ENCODE measurements at regions not wholly inside any gene's neighbourhood (a gene's known extent, or its start where the extent isn't known, plus 50 kb on each side); places are given as distances from the start of the nearest gene placed in this dataset.

- Histone ChIP-seq H4K5ac (ENCODE audit: low read length) (no peak overlapping the region), H2BK15ac (replicated peaks; ENCODE audit: low read depth) (no peak overlapping the region), H3K18ac (ENCODE audit: low read length) (no peak overlapping the region), H3K56ac (ENCODE audit: low read length) (no peak overlapping the region), H3K27ac (ENCODE audit: low read depth, low read length) (no peak overlapping the region), H3K36me3 (ENCODE audit: control insufficient read depth, insufficient read depth, low read length) (no peaks in the 10 kb centered on the region), H3K4me1 (ENCODE audit: control insufficient read depth, low read depth, low read length) (no peaks in the 10 kb centered on the region), H2BK5ac (ENCODE audit: low read length) (no peak overlapping the region), H3K4me2 (ENCODE audit: low read length) (no peak overlapping the region), H3K9ac (ENCODE audit: low read length) (no peak overlapping the region), H3K27me3 (ENCODE audit: insufficient read depth, low read length, poor library complexity) (no peaks in the 10 kb centered on the region), H3K4me3 (ENCODE audit: low read length) (no peak overlapping the region), H3K79me2 (ENCODE audit: control insufficient read depth, insufficient read depth, low read length) (no peaks in the 10 kb centered on the region), H2BK120ac (ENCODE audit: low read depth, low read length) (no peak overlapping the region), H3K79me1 (ENCODE audit: low read length) (no peaks in the 10 kb centered on the region), H3K4ac (ENCODE audit: low read depth, low read length) (no peak overlapping the region), H3K23ac (ENCODE audit: low read length) (no peak overlapping the region), H2AK5ac (ENCODE audit: low read length) (no peak overlapping the region), H4K8ac (ENCODE audit: low read depth, low read length) (no peak overlapping the region)
- DNase-seq = no peak
- WGBS (ENCODE audit: extremely low coverage, insufficient coverage, low lambda C conversion rate) = no CpG with 5 or more reads among the region's 4 CpGs
Measured at GRCh38 chr1:213884942-213885341, 102.8 kb upstream of the PROX1 start.

DNA sequence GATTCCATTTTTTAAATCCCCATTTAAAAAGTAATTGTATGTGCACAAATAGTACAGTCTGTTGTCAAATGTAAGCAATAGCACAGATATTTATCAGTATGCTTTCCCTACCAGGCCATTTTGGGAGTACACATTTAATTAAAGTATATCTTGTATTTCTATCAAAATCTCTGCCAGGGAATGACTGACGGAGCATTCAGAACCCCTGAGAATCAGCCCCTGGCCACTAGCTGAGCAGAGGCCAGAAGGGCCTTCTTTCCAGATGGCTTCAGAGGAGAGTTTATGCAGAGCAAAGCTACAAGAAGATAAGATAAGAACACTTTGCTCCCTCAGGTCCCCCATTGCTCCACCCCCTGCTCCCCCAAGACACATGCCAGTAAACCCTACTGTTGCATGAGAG is 99.9 kb upstream of the PROX1 start:
- H3K4me3 ChIP-seq (ENCODE audit: low read length) = no peak overlapping the region
- no peak overlapping the region for H2BK5ac ChIP-seq (ENCODE audit: low read length)
- peak; percentile 10 for DNase-seq
- H3K23ac ChIP-seq (ENCODE audit: low read length) = no peak overlapping the region
- no peak overlapping the region for H4K8ac ChIP-seq (ENCODE audit: low read depth, low read length)
- H3K79me2 ChIP-seq (ENCODE audit: control insufficient read depth, insufficient read depth, low read length) = no peaks in the 10 kb centered on the region
- no peak overlapping the region for H3K56ac ChIP-seq (ENCODE audit: low read length)
- no peak overlapping the region for H3K4ac ChIP-seq (ENCODE audit: low read depth, low read length)
- no peaks in the 10 kb centered on the region for H3K4me1 ChIP-seq (ENCODE audit: control insufficient read depth, low read depth, low read length)
- H2BK15ac ChIP-seq (replicated peaks; ENCODE audit: low read depth) = no peak overlapping the region
- no peak overlapping the region for H2AK5ac ChIP-seq (ENCODE audit: low read length)
- no CpG with 5 or more reads among the region's 1 CpG for WGBS (ENCODE audit: extremely low coverage, insufficient coverage, low lambda C conversion rate)
- no peak overlapping the region for H3K27ac ChIP-seq (ENCODE audit: low read depth, low read length)
- H3K36me3 ChIP-seq (ENCODE audit: control insufficient read depth, insufficient read depth, low read length) = no peaks in the 10 kb centered on the region
- H2BK120ac ChIP-seq (ENCODE audit: low read depth, low read length) = no peak overlapping the region
- H3K27me3 ChIP-seq (ENCODE audit: insufficient read depth, low read length, poor library complexity) = no peaks in the 10 kb centered on the region
- no peak overlapping the region for H4K5ac ChIP-seq (ENCODE audit: low read length)
- no peak overlapping the region for H3K18ac ChIP-seq (ENCODE audit: low read length)
- H3K79me1 ChIP-seq (ENCODE audit: low read length) = no peaks in the 10 kb centered on the region
- no peak overlapping the region for H3K4me2 ChIP-seq (ENCODE audit: low read length)
- H3K9ac ChIP-seq (ENCODE audit: low read length) = no peak overlapping the region

- Histone ChIP-seq H3K4me2 (ENCODE audit: low read length) (no peak overlapping the region), H3K56ac (ENCODE audit: low read length) (no peak overlapping the region), H3K18ac (ENCODE audit: low read length) (no peak overlapping the region), H3K79me2 (ENCODE audit: control insufficient read depth, insufficient read depth, low read length) (no peaks in the 10 kb centered on the region), H3K4ac (ENCODE audit: low read depth, low read length) (no peak overlapping the region), H2BK120ac (ENCODE audit: low read depth, low read length) (no peak overlapping the region), H3K79me1 (ENCODE audit: low read length) (no peaks in the 10 kb centered on the region), H2BK5ac (ENCODE audit: low read length) (no peak overlapping the region), H3K27me3 (ENCODE audit: insufficient read depth, low read length, poor library complexity) (no peaks in the 10 kb centered on the region), H2BK15ac (replicated peaks; ENCODE audit: low read depth) (no peak overlapping the region), H4K5ac (ENCODE audit: low read length) (no peak overlapping the region), H3K36me3 (ENCODE audit: control insufficient read depth, insufficient read depth, low read length) (no peaks in the 10 kb centered on the region), H3K23ac (ENCODE audit: low read length) (no peak overlapping the region), H2AK5ac (ENCODE audit: low read length) (no peak overlapping the region), H3K9ac (ENCODE audit: low read length) (no peak overlapping the region), H3K4me3 (ENCODE audit: low read length) (no peak overlapping the region), H3K27ac (ENCODE audit: low read depth, low read length) (no peak overlapping the region), H4K8ac (ENCODE audit: low read depth, low read length) (no peak overlapping the region), H3K4me1 (ENCODE audit: control insufficient read depth, low read depth, low read length) (no peaks in the 10 kb centered on the region)
- DNase-seq = no peak
- WGBS (ENCODE audit: extremely low coverage, insufficient coverage, low lambda C conversion rate) = no CpG with 5 or more reads among the region's 6 CpGs
Measured at GRCh38 chr1:213891989-213892902, 95.5 kb upstream of the PROX1 start.

DNA sequence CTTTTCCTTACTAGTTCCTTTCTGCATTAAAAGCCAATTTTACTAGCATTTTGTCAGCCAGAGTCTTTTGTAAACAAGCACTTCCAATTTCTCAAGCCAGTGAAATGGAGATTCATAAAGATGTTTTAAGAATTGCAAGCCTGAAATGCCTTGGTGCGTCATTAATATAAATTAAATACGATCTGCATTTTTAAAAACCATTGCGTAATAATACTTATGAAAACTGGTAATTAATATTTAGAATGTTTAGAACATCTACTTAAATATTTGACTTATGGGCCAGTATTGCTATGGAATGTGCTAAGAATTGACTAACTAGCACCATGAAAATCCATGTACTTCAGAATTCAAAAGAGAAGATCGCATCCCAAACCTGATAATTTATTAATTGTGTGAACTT is 89.1 kb upstream of the PROX1 start:
- Histone ChIP-seq H4K5ac (ENCODE audit: low read length) (no peak overlapping the region), H3K4me1 (ENCODE audit: control insufficient read depth, low read depth, low read length) (no peaks in the 10 kb centered on the region), H3K79me2 (ENCODE audit: control insufficient read depth, insufficient read depth, low read length) (no peaks in the 10 kb centered on the region), H3K18ac (ENCODE audit: low read length) (no peak overlapping the region), H3K36me3 (ENCODE audit: control insufficient read depth, insufficient read depth, low read length) (no peaks in the 10 kb centered on the region), H3K79me1 (ENCODE audit: low read length) (no peaks in the 10 kb centered on the region), H3K4me3 (ENCODE audit: low read length) (no peak overlapping the region), H2BK120ac (ENCODE audit: low read depth, low read length) (no peak overlapping the region), H3K4me2 (ENCODE audit: low read length) (no peak overlapping the region), H4K8ac (ENCODE audit: low read depth, low read length) (no peak overlapping the region), H3K56ac (ENCODE audit: low read length) (no peak overlapping the region), H3K4ac (ENCODE audit: low read depth, low read length) (no peak overlapping the region), H2BK5ac (ENCODE audit: low read length) (no peak overlapping the region), H3K9ac (ENCODE audit: low read length) (no peak overlapping the region), H3K27ac (ENCODE audit: low read depth, low read length) (no peak overlapping the region), H3K27me3 (ENCODE audit: insufficient read depth, low read length, poor library complexity) (no peaks in the 10 kb centered on the region), H2AK5ac (ENCODE audit: low read length) (no peak overlapping the region), H2BK15ac (replicated peaks; ENCODE audit: low read depth) (no peak overlapping the region), H3K23ac (ENCODE audit: low read length) (no peak overlapping the region)
- WGBS (ENCODE audit: extremely low coverage, insufficient coverage, low lambda C conversion rate) = no CpG with 5 or more reads among the region's 4 CpGs
- no peak for DNase-seq

- H3K4ac ChIP-seq (ENCODE audit: low read depth, low read length) = no peak overlapping the region
- no peaks in the 10 kb centered on the region for H3K79me2 ChIP-seq (ENCODE audit: control insufficient read depth, insufficient read depth, low read length)
- no peaks in the 10 kb centered on the region for H3K79me1 ChIP-seq (ENCODE audit: low read length)
- no peak overlapping the region for H3K4me2 ChIP-seq (ENCODE audit: low read length)
- H3K9ac ChIP-seq (ENCODE audit: low read length) = no peak overlapping the region
- no peak overlapping the region for H4K8ac ChIP-seq (ENCODE audit: low read depth, low read length)
- no peak overlapping the region for H2BK5ac ChIP-seq (ENCODE audit: low read length)
- no peak overlapping the region for H3K27ac ChIP-seq (ENCODE audit: low read depth, low read length)
- H4K5ac ChIP-seq (ENCODE audit: low read length) = no peak overlapping the region
- H3K56ac ChIP-seq (ENCODE audit: low read length) = no peak overlapping the region
- no peak overlapping the region for H2AK5ac ChIP-seq (ENCODE audit: low read length)
- H2BK120ac ChIP-seq (ENCODE audit: low read depth, low read length) = no peak overlapping the region
- no peaks in the 10 kb centered on the region for H3K4me1 ChIP-seq (ENCODE audit: control insufficient read depth, low read depth, low read length)
- no peak for DNase-seq
- no peaks in the 10 kb centered on the region for H3K36me3 ChIP-seq (ENCODE audit: control insufficient read depth, insufficient read depth, low read length)
- WGBS (ENCODE audit: extremely low coverage, insufficient coverage, low lambda C conversion rate) = no CpG with 5 or more reads among the region's 4 CpGs
- no peak overlapping the region for H2BK15ac ChIP-seq (replicated peaks; ENCODE audit: low read depth)
- H3K4me3 ChIP-seq (ENCODE audit: low read length) = no peak overlapping the region
- no peaks in the 10 kb centered on the region for H3K27me3 ChIP-seq (ENCODE audit: insufficient read depth, low read length, poor library complexity)
- no peak overlapping the region for H3K18ac ChIP-seq (ENCODE audit: low read length)
- no peak overlapping the region for H3K23ac ChIP-seq (ENCODE audit: low read length)
Measured at GRCh38 chr1:213899413-213899812, 88.4 kb upstream of the PROX1 start.

GRCh38 chr1:213905344-213905743 is 82.4 kb upstream of the PROX1 start:
- no CpG with 5 or more reads among the region's 13 CpGs for WGBS (ENCODE audit: extremely low coverage, insufficient coverage, low lambda C conversion rate)
- no peaks in the 10 kb centered on the region for H3K79me2 ChIP-seq (ENCODE audit: control insufficient read depth, insufficient read depth, low read length)

More at GRCh38 chr1:213905344-213905743, 82.4 kb upstream of the PROX1 start:
- Histone ChIP-seq H2BK5ac (ENCODE audit: low read length) (no peak overlapping the region), H3K36me3 (ENCODE audit: control insufficient read depth, insufficient read depth, low read length) (no peaks in the 10 kb centered on the region), H3K79me1 (ENCODE audit: low read length) (no peaks in the 10 kb centered on the region), H3K4me2 (ENCODE audit: low read length) (no peak overlapping the region), H3K9ac (ENCODE audit: low read length) (no peak overlapping the region), H3K56ac (ENCODE audit: low read length) (no peak overlapping the region), H2BK15ac (replicated peaks; ENCODE audit: low read depth) (no peak overlapping the region), H2AK5ac (ENCODE audit: low read length) (no peak overlapping the region), H2BK120ac (ENCODE audit: low read depth, low read length) (no peak overlapping the region), H4K8ac (ENCODE audit: low read depth, low read length) (no peak overlapping the region), H3K27me3 (ENCODE audit: insufficient read depth, low read length, poor library complexity) (no peaks in the 10 kb centered on the region), H4K5ac (ENCODE audit: low read length) (no peak overlapping the region), H3K4me1 (ENCODE audit: control insufficient read depth, low read depth, low read length) (no peaks in the 10 kb centered on the region), H3K18ac (ENCODE audit: low read length) (no peak overlapping the region), H3K4ac (ENCODE audit: low read depth, low read length) (no peak overlapping the region), H3K27ac (ENCODE audit: low read depth, low read length) (no peak overlapping the region), H3K23ac (ENCODE audit: low read length) (no peak overlapping the region), H3K4me3 (ENCODE audit: low read length) (no peak overlapping the region)
- no peak for DNase-seq

All from mesendoderm (in vitro differentiated cells).